SKM-1 (cell line): ENCODE measurements at regions not wholly inside any gene's neighbourhood (a gene's known extent, or its start where the extent isn't known, plus 50 kb on each side); places are given as distances from the start of the nearest gene placed in this dataset.
A peak's percentile ranks its signal among the peaks of the same experiment; 100 is the strongest.
"Not testable (repeated sequence)": the region's sequence is repeated elsewhere in the genome, so short reads cannot be mapped to it uniquely, and the experiment has no call there.

Experiments used
- DNase-seq: peaks from one replicate; lab custom pipeline; 2025; ENCODE audit not compliant: unreplicated experiment; lab: John Stamatoyannopoulos, UW

DNA sequence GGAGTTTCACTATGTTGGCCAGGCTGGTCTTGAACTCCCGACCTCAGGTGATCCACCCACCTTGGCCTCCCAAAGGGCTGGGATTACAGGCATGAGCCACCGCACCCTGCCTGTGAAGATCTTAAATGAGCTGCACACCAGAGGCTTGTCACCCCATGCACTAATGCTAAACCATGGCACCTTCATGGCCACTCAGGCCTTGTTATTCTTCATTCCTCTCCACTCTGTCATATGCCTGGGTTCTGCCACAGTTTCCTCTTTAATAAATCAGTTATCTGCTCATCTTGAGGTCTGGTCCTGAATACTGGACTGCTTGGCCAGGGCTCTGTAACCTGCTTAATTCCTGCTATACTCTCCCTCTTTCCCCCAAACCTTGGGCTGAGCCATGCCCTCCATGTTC lies 104.3 kb upstream of the FOXN2 start:
- no peak for DNase-seq

DNA sequence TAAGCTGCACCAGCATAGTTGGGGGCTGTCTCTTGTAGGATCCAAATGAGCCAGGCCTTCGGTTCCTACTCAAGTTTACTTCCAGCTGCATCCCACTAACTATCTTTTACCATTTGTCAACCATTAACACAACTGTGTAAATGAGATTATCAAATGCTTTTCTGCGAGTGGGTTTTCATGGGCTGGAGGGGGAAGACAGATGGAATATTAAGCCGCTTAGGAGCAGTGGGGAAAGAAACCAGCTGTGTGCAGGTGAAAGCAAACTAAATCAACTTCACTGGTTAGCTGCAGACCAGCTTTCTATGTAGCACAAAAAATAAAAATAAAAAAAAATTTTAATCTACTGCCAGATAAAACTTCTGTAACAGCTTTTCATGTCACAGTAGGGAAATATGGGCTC lies 100.8 kb upstream of the FOXN2 start:
- DNase-seq = no peak

DNA sequence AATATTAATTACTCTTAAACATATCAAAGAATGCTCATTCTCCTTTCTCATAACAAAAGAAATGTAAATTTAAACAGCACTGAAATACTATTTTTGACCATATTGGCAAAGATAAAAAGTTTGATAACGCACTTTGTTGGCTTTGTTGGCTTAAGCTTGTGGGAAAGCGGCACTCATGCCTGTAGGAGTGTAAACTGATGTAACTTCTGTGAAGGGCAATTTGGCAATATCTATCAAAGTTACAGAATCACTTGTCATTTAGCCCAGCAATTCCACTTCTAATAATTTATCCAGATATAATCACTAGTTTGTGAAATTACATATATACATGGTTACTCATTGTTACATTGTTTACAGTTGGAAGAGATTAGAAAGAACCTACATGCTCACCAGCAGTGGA lies 96.3 kb upstream of the FOXN2 start:
- no peak for DNase-seq

DNA sequence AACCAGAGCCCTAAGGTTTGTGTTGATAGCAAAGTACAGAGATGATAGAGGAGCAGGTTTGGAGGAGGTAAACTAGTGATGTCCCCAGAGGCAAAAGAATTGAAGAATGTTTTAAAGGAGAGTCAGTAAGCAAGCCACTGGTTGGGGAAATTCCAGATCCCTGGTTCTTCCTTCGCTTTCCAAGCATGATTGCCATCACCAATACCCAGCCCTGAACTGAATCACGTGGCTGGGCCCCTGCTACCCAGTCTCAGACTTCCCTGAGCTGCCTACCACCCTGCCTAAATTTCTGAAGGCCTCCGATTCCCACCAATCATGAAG lies 95.3 kb upstream of the FOXN2 start:
- DNase-seq = no peak

DNA sequence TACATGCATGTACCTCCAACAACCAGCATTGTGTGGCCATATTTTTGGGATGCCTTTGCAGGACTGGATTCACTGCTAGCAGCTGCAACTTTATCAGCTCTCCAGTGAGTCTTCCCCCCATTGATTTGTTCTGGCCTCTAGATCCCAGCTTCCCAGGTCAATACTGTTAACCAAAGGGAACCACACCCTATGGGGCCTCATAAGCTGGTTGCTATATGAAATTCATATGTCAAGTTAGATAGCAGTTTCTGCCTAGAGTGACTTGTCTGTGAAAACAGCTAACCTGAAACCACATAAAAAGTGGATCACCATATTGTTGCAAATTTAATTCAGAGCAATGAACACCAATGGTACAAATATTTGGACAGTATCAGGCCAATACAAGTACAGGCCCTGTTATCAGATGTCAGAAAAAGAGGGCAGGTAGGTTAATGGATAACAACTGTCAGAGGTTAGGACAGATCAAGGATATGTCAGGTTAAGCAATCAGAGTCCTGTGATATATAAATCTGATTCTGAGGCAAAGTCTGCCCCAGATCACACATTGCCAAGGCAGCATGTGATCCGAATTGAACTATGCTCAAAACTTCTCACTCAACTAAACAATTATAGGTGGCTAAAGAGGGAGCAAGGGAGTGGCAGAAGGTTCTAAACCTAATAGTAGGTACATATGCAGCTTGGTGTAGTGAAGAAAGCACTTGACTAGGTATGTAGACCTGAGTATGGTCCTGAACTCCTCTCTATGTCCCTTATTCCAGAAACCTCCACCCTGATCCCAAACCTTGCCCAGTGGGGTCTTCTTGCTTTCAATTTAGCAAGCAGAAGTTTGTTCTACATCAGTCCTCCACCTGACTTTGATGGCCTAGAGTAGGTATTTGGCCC lies 94.7 kb upstream of the FOXN2 start:
- no peak for DNase-seq

DNA sequence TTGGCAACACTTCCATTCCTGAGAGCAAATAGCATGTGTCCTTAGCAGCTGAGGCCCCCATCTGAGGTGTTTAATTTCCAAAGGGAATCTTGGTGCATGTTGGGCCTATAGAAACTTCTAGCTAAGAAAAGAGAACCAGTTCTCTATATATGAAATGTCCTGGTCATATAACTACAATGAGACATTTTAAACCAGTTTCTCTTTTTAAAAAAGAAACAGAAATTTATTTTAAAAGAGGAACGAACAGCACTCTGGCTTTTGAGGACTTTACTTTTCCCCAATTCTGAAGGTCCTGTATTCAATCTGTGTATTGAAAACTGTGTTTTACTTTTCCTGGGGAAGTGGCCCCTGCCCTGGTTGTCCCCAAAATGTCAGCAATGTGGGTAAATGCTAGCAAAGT lies 94.0 kb upstream of the FOXN2 start:
- no peak for DNase-seq

DNA sequence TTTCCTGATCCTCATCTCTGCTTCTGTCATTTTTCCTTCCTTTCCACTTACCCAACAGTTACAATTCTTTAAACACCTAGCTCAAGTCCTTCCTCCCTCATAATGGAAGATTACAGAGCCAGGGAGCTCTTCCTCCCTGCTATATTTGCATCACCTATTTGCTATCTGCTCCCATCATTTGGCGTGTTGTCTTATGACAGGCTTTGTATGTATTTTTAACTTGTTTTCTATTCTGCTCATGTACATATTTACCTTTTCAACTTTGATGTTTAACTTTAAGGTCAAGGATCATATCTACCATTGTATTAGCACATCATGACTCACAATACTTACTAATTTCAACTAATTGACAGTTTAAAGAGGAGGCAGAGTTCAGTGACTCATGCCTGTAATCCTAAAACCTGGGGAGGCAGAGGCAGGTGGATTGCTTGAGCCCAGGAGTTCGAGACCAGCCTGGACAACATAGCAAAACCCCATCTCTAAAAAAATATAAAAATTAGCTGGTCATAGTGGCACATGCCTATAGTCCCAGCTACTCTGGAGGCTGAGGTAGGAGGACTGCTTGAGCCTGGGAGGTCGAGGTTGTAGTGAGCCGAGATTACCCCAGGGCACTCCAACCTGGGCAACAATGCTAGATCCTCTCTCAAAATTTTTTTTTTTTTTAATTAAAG lies 92.5 kb upstream of the FOXN2 start:
- no peak for DNase-seq

DNA sequence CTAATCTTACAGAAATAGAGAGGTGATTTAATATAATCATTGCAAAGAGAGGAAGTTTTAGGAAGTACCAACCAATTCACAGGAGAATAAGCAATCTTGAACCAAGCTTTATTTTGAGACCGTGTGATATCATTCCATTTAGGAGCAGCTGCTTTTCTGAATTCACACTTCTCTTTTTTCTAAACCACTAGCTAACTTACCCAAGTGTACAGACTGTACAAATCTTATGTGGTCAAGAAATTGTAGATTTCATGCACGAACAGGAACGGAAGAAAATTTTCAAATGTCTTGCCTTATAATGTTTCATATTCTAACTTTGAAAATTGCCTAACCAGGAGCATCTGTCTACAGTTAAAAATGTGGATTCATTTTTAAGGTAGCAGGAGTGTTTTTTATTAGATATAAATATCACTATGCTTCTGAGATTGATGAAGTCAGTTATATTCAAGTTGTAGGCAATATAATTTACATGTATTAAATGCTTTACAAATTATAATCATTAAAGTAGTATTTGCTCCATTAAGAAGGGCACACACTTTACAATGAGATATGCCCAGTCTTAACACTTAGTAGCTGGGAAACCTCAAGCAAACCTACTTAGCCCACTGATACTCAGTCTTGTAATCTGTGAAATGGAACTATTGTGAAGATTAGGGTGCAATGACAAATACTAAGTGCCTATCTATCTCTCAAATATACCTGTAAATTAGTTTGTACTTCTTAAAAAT lies 86.7 kb upstream of the FOXN2 start:
- peak; percentile 88 for DNase-seq

DNA sequence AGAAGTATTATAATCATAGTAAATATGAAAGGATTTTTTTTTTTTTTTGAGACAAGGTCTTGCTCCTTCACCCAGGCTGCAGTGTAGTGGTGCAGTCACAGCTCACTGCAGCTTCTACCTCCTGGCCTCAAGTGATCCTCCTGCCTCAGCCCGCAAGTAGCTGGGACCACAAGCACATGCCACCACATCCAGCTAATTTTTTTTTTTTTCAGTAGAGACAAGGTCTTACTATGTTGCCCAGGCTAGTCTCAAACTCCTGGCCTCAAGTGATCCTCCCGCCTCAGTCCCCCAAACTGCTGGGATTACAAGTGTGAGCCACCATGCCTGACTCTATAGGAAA lies 86.2 kb upstream of the FOXN2 start:
- DNase-seq = no peak

DNA sequence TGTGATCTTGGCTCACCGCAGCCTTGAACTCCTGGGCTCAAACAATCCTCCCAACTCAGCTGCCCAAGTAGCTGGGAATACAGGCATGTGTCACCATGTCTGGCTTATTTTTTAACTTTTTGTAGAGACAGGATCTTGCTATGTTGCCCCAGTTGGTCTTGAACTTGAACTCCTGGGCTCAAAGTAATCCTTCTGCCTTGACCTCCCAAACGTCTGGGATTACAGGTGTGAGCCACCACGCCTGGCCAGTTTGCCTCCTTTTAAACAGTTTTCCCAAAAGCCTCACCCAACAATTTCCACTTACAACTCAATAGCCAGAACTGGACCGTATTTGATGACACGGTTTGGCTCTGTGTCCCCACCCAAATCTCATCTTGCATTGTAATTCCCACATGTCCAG lies 85.4 kb upstream of the FOXN2 start:
- no peak for DNase-seq

DNA sequence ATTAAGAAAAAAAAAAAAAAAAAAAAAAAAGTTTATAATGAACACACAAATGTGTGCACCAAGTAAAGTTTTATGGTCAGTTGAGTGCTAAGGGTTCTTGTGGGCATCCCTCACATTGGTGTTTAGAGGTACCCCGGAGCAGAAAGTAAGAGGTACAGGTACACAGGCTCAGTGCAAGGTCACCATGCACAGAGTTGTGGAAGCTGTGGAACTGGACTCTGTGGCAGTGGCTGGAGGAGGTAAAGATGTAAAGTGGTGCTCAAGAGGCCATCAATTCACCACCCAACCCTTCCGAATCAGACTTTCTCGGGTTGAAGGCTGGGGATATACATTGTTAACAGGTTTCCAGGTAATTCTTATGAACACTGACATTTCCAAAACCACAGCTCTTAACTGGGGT lies 83.6 kb upstream of the FOXN2 start:
- DNase-seq = no peak

DNA sequence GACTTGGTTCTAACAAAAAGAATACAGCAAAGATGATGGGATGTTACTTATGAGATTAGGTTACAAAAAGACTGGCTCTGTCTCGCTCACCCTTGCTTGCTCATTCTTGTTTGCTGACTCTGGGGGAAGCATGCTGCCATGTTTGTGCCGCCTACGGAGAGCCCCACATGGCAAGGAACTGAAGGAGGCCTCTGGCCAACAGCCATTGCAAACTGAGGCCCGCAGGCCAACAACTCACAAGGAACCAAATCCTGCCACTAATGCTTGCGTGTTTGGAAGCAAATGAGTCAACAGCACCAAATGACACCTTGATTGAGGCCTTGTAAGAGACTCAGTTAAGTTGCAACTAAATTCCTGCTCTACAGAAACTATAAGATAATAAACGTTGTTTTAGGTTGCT lies 82.1 kb upstream of the FOXN2 start:
- no peak for DNase-seq

DNA sequence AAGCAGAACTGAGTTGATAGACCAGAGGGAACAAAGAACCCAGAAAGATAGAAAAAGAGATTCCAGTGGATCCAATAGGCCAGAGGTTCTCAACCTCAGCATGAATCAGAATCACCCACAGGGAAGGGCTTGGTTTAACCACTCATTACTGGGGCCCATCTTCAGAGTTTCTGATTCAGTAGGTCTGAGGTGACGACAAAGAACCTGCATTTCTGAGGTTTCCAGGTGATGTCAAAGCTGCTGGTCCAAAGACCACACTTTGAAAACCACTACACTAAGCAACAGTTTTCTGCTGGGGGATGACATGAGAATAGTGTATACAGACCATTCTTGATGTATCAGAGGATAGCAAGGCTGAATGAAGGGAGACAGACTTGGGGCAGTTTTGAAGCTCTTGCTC lies 81.5 kb upstream of the FOXN2 start:
- no peak for DNase-seq

DNA sequence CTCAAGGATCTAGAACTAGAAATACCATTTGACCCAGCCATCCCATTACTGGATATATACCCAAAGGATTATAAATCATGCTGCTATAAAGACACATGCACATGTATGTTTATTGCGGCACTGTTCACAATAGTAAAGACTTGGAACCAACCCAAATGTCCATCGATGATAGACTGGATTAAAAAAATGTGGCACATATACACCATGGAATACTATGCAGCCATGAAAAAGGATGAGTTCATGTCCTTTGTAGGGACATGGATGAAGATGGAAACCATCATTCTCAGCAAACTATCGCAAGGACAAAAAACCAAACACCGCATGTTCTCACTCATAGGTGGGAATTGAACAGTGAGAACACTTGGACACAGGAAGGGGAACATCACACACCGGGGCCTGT lies 80.7 kb upstream of the FOXN2 start:
- not testable (repeated sequence) for DNase-seq

DNA sequence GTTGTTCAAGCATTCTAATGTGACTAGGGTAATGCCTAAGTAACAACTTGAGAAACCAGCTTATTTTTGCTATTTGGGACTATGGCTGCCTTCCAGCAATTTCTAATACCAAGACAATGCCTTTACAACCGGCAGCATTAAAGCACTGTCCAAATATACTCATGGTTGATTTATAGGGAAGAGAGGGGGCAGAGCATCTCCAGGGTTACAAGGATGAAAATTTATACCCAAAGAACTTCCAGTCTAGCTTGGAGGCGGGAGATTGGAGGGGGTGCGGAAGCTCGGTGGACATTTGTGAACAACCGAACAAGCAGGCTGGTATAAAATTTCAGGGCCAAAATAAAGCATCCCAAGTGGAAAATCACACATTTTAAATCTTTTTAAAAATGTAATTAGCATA lies 79.4 kb upstream of the FOXN2 start:
- DNase-seq = no peak

DNA sequence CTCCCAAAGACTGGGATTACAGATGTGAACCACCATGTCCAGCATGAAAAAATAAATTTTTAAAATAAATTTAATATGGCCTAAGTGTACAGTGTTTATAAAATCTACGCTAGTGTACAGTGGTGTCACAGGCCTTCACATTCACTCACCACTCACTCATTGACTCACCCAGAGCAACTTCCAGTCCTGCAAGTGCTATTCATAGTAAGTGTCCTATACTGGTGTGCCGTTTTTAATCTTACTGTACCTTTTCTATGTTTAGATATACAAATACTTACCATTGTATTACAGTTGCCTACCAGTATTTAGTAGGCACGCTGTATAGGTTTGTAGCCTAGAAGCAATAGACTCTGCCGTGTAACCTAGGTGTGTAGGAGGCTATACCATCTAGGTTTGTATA lies 76.1 kb upstream of the FOXN2 start:
- DNase-seq = no peak

DNA sequence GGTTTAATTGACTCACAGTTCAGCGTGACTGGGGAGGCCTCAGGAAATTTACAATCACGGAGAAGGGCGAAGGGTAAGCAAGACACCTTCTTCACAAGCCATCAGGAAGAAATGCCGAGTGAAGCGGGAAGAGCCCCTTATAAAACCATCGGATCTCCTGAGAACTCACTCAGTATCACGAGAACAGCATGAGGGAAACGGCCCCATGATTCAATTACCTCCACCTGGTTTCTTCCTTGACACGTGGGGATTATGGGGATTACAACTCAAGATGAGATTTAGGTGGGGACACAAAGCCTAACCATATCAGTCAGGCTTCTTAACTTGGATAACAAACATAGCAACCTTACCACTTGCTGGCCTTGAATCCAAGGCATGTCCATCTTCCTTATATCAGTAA lies 73.6 kb upstream of the FOXN2 start:
- no peak for DNase-seq

DNA sequence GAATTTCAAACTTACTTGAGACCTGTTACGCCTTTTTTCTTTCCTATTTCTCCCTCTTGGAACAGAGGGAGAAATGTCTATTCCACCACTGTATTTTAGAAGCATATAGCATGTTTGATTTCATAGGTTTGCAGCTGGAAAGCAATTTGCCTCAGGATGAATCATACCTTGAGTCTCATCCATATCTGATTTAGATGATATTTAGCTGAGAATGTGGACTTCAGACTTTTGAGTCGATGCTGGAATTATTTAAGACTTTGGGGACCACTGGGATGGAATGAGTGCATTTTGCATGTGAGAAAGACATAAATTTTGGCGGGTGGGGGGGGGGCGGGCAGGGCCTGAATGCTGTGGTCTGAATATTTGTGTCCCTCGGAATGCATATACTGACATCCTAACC lies 67.3 kb upstream of the FOXN2 start:
- DNase-seq = no peak

DNA sequence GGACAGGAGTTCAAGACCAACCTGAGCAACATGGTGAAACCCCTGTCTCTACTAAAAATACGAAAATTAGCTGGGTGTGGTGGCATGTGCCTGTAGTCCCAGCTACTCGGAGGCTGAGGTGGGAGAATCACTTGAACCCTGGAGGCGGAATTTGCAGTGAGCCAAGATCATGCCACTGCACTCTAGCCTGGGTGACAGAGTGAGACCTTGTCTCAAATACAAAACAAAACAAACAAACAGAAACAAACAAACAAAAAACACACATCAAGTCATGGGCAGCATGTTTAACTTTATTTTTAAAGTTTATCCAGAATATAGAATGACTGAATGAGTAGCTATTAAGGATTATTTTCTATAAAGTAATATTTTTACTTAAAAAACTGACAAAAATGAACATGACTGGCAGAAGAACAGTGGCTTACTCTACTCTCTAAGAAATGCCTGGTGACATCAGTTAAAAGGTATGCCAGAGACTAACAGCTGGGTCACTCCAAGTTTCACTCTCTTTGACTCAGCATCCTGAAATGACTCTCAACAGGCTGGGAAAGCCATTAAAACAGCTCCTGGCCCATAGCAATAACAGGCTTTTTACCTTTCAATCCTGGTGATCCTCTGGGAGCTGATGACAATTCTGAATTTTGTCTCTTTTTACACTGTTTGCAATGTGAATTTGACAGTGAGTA lies 66.1 kb upstream of the FOXN2 start:
- DNase-seq = no peak

DNA sequence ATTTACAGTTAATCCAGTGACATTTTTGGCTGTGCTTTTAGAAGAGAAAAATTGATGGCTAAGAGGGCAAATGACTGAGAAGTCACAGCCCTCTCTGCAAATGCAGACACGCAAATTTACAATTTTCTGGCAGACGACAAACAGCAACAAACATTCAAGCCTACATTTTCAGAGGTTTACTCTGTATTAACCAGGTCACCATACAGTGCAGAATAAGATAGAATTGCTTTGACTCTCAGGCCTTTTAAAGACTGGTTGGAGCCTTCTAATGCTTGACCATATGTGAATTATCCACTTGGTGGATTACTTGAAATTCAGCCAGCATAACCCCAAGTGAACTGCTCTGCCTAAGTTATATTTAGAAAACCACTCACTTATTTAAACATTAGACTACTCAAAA lies 65.5 kb upstream of the FOXN2 start:
- DNase-seq = no peak

DNA sequence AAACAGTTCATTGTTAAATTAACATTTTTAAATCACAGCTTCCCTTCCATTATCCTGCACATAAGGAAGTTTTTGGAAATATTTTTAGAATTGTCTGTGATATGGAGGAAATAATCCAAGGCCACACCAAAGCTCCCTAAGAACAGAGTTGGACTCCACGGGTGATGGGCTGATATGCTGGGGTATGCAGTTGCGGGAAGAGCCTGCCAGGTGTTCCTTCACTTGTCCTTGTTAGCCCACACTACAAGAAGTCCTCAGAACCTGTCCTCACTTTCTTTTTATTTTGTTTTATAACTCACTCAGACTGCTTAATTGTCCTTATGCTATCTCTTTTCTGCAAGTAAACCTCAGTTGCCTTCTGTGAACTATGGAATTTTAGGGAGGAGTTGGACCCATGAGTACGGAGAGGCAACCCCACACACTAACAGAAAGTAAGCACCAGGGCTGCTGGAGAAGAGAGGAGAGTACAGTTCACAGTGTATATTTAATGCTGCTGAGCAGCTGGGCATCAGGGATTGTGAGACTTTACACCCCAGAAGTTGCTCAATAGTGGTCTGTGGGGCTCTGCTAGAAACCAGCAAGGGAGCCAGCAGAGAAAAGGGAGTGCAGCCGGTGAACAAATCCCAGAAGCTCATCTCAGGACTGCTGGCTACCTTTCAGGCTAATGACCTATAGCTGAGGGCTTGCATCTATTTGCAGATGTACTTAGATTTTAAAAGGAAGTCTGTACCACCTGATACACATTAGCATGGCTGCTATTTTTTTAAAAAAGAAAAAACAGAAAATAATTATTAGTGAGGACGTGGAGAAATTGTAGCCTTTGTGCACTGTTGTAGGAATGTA lies 64.6 kb upstream of the FOXN2 start:
- DNase-seq = peak; percentile 71
